ENCODE measurements at regions not wholly inside any gene's neighbourhood (a gene's known extent, or its start where the extent isn't known, plus 50 kb on each side); places are given as distances from the start of the nearest gene placed in this dataset.

GRCh38 chr7:18444826-18445225 is 50.7 kb upstream of the HDAC9 start:
- ATAC-seq = no peak
- H3K27me3 Mint-ChIP-seq (ENCODE audit: low read depth) = no peaks in the 10 kb centered on the region
- H3K4me1 Mint-ChIP-seq (ENCODE audit: low read depth) = no peaks in the 10 kb centered on the region
- H3K36me3 Mint-ChIP-seq (ENCODE audit: insufficient read depth) = no peaks in the 10 kb centered on the region
- H3K4me3 Mint-ChIP-seq = no peak overlapping the region
- no peak for DNase-seq
- H3K9me3 Mint-ChIP-seq = no peaks in the 10 kb centered on the region

DNA sequence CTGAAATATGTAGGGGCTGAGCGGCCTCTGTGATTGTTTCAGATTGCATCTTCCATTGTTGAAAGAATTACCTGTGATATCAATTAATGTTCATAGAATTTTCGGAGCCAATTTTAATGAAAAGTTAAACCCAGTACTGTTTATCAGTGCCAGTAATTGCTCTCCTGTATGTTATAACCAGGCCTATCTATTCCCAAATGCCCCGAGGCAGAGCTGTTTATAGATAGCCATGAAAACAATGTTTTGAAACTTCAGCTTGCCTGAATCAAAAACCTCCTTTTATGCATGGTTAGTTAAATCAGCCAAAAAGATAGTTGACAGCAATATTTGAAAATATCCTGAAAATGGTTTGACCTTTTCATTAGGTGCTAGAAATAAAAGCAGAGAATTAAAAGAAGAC is 50.1 kb upstream of the HDAC9 start:
- Mint-ChIP-seq H3K36me3 (ENCODE audit: insufficient read depth) (no peaks in the 10 kb centered on the region), H3K27me3 (ENCODE audit: low read depth) (no peaks in the 10 kb centered on the region), H3K9me3 (no peaks in the 10 kb centered on the region), H3K4me1 (ENCODE audit: low read depth) (no peaks in the 10 kb centered on the region), H3K4me3 (no peak overlapping the region)
- no peak for ATAC-seq
- DNase-seq = no peak
